GM12874 (cell line): ENCODE measurements at regions not wholly inside any gene's neighbourhood (a gene's known extent, or its start where the extent isn't known, plus 50 kb on each side); places are given as distances from the start of the nearest gene placed in this dataset.

Source experiments
- TF ChIP-seq, protein P1 (sequence below): IDR thresholded peaks from 2 replicates; pipeline ENCODE4 v1.5.1; 2011; ENCODE audit warnings: low read depth, mild to moderate bottlenecking, control low read depth, low read length, moderate library complexity; ENCODE audit not compliant: insufficient read depth

DNA sequence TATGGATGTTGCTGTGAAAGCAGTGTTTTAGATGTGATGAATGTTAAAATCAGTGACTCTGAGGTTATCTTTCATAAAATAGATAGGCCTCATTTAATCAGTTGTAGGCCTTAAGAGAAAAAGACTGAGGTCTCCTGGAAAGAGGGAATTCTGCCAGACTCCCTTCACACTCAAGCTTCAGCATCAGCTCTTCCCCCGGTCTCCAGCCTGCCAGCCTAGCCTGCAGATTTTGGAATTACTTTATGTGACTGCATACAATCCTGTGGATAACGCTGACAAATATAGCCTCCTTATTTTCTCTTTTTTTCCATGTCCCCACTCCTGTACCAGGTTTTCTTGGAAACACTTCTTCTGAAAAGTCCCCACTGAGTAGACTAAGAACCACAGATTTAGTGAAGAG, 510.3 kb downstream of the GBE1 start:
- TF ChIP-seq, protein P1, sequence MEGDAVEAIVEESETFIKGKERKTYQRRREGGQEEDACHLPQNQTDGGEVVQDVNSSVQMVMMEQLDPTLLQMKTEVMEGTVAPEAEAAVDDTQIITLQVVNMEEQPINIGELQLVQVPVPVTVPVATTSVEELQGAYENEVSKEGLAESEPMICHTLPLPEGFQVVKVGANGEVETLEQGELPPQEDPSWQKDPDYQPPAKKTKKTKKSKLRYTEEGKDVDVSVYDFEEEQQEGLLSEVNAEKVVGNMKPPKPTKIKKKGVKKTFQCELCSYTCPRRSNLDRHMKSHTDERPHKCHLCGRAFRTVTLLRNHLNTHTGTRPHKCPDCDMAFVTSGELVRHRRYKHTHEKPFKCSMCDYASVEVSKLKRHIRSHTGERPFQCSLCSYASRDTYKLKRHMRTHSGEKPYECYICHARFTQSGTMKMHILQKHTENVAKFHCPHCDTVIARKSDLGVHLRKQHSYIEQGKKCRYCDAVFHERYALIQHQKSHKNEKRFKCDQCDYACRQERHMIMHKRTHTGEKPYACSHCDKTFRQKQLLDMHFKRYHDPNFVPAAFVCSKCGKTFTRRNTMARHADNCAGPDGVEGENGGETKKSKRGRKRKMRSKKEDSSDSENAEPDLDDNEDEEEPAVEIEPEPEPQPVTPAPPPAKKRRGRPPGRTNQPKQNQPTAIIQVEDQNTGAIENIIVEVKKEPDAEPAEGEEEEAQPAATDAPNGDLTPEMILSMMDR, result no peak

DNA sequence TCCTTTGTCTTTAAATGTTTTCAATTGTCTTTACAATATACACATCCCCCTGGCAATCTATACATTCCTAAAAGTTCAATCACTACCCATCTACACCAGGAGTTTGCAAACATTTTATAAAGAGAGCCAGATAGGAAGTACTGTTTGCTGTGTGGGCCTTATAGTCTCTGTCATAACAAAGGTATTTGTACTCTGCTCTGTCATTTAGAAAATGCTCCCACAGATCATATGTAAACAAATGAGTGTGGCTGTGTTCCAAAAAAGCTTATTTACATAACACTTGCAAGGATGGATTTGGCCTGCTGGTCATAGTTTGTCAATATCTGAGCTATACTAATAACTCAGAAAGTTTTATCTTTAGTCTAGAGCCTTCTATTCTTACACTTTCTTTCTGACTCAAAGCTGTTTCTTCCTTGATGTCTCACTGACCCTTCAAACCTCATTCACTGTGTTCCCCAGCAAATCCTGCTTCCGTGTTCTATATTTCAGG, 511.9 kb downstream of the GBE1 start:
- TF ChIP-seq, protein P1, result no peak

DNA sequence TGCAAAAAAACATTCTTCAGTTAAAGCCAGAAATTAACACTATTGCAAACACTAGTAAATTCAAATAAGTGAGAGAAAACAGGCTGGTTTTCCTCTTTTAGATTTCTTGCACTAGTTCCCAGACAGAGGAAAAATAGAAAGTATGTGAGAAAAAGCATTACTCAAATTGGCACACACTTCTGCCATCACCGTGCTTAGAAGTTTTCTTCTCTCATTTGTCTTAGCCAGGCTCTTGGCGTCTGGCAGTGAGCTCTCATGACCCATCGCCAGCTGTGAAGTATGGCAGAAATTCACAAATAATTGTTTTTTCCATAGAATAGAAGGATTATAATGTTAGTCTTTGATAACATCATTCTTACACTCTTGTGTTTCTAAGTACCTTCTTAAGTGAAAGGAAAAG, 515.9 kb downstream of the GBE1 start:
- TF ChIP-seq, protein P1, result no peak

DNA sequence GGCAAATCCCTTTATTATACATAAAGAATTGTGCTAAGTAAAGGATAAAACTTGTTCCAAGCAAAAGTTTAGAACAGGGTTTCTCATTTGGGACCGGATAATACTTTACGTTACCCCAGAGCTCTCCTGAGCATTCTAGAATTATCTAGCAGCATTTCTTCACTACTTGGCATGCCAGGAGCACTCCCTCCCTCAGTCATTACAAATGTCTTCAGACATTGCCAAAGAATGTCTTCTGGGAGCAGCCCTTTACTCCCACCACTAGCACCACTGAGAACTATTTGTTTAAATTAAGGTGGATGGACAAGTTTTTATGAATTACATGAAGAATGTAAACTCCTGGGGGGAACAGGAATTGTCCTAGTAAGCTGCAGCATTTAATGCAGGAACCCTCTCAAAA, 516.4 kb downstream of the GBE1 start:
- TF ChIP-seq, protein P1, result no peak

DNA sequence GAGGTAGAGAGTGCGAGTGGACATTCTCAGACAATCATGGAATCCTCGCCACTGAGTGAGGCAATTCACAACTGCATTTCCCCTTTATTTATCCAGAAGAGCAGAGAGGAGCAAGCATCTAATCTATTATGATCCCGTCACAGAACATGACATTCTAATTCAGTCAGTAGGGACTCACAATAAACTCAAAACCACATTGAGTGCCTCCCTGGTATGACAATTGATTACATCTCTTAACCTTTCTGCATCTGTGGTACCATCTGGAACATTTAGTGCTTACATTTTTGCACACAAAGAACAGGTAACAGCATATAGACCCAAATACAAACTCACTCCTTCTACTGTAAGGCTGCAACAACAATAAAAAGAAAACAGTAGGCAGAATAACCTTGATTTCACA, 517.2 kb downstream of the GBE1 start:
- TF ChIP-seq, protein P1, result no peak

DNA sequence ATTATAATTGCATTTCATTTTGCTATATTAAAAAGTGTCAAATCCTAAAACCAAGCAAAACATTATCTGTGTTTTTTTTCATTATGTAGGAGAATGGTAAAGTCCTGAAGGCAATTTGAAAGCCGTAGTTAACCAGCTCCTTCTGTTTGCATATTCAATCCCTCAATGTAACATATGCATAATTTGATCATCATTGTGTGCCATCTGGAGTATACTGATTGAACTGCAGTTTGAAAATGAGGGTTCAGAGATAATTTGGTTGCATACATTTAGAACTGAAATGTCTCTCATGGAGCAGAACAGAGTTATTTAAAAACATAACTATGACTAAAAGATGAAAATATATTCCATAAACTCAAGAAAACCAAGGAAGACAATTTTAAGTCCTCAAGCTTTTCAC, 518.6 kb downstream of the GBE1 start:
- TF ChIP-seq, protein P1, result peak; percentile 30; the same call in 1 of the 2 replicates

DNA sequence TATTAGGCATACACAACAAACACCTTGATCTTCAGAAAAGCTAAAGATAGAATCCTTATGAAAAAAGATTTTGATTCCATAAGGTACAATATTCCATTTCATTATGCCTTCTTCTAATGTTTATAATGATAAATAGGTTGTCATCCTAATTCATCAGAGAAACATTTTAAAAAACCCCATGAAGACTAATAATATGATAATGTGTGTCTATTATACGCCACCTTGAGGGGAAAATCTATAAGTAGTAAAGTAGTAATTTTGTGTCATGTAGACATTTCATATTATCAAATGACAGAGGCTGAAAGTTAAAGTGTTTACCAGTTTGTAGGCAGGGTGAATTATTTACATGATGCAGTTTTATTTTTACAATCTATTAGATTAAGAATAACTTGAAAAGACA, 524.3 kb downstream of the GBE1 start:
- TF ChIP-seq, protein P1, result no peak
